Ascending aorta (tissue), 2 donors: ENCODE measurements at regions not wholly inside any gene's neighbourhood (a gene's known extent, or its start where the extent isn't known, plus 50 kb on each side); places are given as distances from the start of the nearest gene placed in this dataset.

Experiments
- DNase-seq, 2 donors: peaks; one replicate each; pipeline ENCODE4 v3.0.0-alpha.2; 2019; ENCODE audit warnings: low spot score in 2 of 2
- H3K27ac ChIP-seq, 2 donors: fragments of 200-600 bp; sonication (generic); one replicate each; pipeline ENCODE4 v1.5.1; 2016 to 2017; ENCODE audit warnings: mild to moderate bottlenecking in 1 of 2
- H3K27me3 ChIP-seq: fragments of 200-600 bp; sonication (generic); one replicate; pipeline ENCODE4 v1.5.1; 2017
- H3K36me3 ChIP-seq, 2 donors: fragments of 200-600 bp; sonication (generic); one replicate each; pipeline ENCODE4 v1.5.1; 2016
- H3K4me1 ChIP-seq, 2 donors: fragments of 200-600 bp; sonication (generic); one replicate each; pipeline ENCODE4 v1.5.1; 2016 to 2017; ENCODE audit warnings: mild to moderate bottlenecking in 1 of 2
- H3K4me3 ChIP-seq, 2 donors: fragments of 200-600 bp; sonication (generic); one replicate each; pipeline ENCODE4 v1.5.1; 2016 to 2017; ENCODE audit warnings: mild to moderate bottlenecking in 1 of 2
- H3K9me3 ChIP-seq, 2 donors: fragments of 200-600 bp; sonication (generic); one replicate each; pipeline ENCODE4 v1.5.1; 2016
- CTCF ChIP-seq, 3 experiments: fragments of 200-600 bp in 2 of 3; fragments of 450-650 bp in 1 of 3; sonication (generic) in 2 of 3; IDR thresholded peaks; one replicate each; pipeline ENCODE4 v1.5.1; 2016 to 2019; ENCODE audit warnings: antibody characterized with exemption in 3 of 3, mild to moderate bottlenecking in 1 of 3, moderate library complexity in 1 of 3
- intact Hi-C: fragments of 100-400 bp; cut with DNase I; formaldehyde crosslinking; loops from one replicate; pipeline ENCODE4 v1.15.1; 2023

DNA sequence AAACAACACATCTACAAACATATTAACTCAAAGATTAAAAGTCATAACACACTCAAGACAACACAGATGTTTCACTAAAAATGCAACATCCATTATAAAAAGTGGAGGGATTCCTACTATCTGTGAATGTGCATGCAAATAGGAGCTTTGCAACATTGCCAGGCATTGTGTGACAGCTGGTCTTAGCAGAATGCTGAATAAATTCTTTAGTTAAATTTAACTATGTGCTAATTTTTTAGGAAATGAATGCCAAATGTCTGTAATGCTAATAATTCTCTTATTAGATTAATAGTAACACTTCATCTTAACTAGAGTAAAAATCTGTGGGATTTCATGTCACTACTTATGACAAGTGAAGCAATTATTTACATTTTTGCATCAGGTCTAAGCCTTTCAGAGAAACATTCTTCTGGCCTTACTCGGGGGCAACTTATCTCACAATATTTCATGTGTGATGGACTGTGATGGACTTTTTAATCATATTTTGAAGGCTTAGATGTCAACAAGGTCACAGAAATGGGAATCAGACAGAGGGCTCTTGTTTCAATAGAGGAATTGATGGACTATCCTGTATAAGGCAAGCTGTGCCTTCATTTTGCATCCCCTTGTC, 524.6 kb upstream of the KCND2 start:
- no peaks in the 10 kb centered on the region for H3K27me3 ChIP-seq
- no peak overlapping the region for H3K4me3 ChIP-seq
- H3K27ac ChIP-seq = no peak overlapping the region
- DNase-seq = no peak
- no peaks in the 10 kb centered on the region for H3K9me3 ChIP-seq
- H3K4me1 ChIP-seq = no peaks in the 10 kb centered on the region
- no peak for TF ChIP-seq CTCF (IDR thresholded peaks at IDR 0.05)
- no peaks in the 10 kb centered on the region for H3K36me3 ChIP-seq
- intact Hi-C loops = no loop called here

- no peak for TF ChIP-seq CTCF (IDR thresholded peaks at IDR 0.05)
- DNase-seq = no peak
These were observed 524.0 kb upstream of the KCND2 start for GRCh38 chr7:119748991-119749390.

DNA sequence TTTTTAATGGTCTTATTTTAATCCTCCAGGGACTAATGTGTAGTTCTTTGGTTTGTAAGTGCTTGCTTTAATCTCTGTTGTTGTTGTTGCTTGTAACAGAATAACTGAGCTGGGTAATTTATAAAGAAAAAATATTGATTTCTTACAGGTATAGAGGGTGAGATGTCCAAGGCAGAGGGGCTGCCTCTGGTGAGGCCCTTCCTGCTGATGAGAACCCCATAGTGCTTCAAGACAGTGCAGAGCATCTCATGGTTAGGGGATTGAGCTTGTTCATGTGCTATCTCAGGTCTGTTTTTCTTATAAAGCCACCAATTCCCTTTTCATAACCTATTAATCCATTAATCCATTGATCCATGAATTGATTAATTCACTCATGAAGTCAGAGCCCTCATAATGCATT, 516.3 kb upstream of the KCND2 start:
- TF ChIP-seq CTCF (IDR thresholded peaks at IDR 0.05) = no peak
- Histone ChIP-seq H3K27ac (no peak overlapping the region), H3K4me1 (no peaks in the 10 kb centered on the region), H3K4me3 (no peak overlapping the region), H3K9me3 (no peaks in the 10 kb centered on the region), H3K36me3 (no peaks in the 10 kb centered on the region), H3K27me3 (no peaks in the 10 kb centered on the region)
- DNase-seq = no peak
- intact Hi-C loops = no loop called here

More at GRCh38 chr7:119748991-119749390, 524.0 kb upstream of the KCND2 start:
- Histone ChIP-seq H3K4me1 (no peaks in the 10 kb centered on the region), H3K9me3 (no peaks in the 10 kb centered on the region), H3K27me3 (no peaks in the 10 kb centered on the region), H3K4me3 (no peak overlapping the region), H3K27ac (no peak overlapping the region), H3K36me3 (no peaks in the 10 kb centered on the region)
- intact Hi-C loops = no loop called here

GRCh38 chr7:119758254-119758653, 514.7 kb upstream of the KCND2 start:
- Histone ChIP-seq H3K4me3 (no peak overlapping the region), H3K9me3 (no peaks in the 10 kb centered on the region), H3K27ac (no peak overlapping the region), H3K4me1 (no peaks in the 10 kb centered on the region), H3K27me3 (no peaks in the 10 kb centered on the region), H3K36me3 (no peaks in the 10 kb centered on the region)
- DNase-seq = no peak
- intact Hi-C loops = no loop called here
- TF ChIP-seq CTCF (IDR thresholded peaks at IDR 0.05) = no peak

DNA sequence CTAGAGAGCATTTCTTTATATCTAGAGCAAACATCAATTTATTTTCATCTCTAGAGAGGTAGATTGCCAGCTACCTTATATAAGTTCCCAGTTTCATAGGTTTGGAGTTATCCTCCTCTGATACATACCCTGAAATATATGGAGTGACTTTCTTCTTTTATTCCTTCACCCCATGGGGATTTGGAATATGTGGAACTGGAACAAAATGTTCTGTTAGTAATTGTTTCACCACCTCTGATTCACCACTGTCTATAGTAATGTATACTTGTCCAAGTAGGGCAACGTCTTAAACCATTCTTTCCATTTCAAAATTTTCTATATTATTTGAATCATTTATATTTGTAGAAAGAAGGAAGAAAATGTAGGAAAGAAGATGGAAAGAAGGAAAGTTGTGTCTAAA, 511.2 kb upstream of the KCND2 start:
- intact Hi-C loops = no loop called here
- no peak overlapping the region for H3K27ac ChIP-seq
- no peaks in the 10 kb centered on the region for H3K4me1 ChIP-seq
- TF ChIP-seq CTCF (IDR thresholded peaks at IDR 0.05) = no peak
- H3K27me3 ChIP-seq = no peaks in the 10 kb centered on the region
- no peak for DNase-seq
- no peak overlapping the region for H3K4me3 ChIP-seq
- H3K9me3 ChIP-seq = no peaks in the 10 kb centered on the region
- H3K36me3 ChIP-seq = no peaks in the 10 kb centered on the region

- TF ChIP-seq CTCF (IDR thresholded peaks at IDR 0.05) = no peak
- H3K27ac ChIP-seq = no peak overlapping the region
- H3K27me3 ChIP-seq = no peaks in the 10 kb centered on the region
- intact Hi-C loops = no loop called here
- DNase-seq = no peak
- no peaks in the 10 kb centered on the region for H3K9me3 ChIP-seq
- H3K4me3 ChIP-seq = no peak overlapping the region
- no peaks in the 10 kb centered on the region for H3K4me1 ChIP-seq
- H3K36me3 ChIP-seq = no peaks in the 10 kb centered on the region
These were observed 490.7 kb upstream of the KCND2 start for GRCh38 chr7:119782286-119782685.
